ENCODE measurements at regions not wholly inside any gene's neighbourhood (a gene's known extent, or its start where the extent isn't known, plus 50 kb on each side); places are given as distances from the start of the nearest gene placed in this dataset.

DNA sequence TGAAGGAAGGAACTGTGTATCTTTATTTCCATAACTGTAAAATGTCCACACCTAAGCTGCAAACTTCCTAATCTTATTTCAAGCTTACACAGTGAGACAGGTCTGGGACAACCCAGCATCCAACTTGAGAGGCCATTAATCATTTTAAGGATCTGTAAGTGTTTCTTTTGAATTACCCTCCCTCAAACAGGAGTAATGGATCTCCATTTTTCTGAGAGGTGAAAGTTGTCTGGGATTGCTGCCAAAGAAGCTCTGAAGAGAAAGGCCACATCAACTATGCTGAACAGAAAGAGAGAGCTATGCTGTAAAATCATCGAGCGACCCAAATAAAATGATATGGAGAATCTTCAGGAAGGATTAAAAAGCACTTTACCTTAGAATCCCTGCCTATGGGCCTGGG is 131.7 kb upstream of the CPNE8 start:
- TF ChIP-seq YY1 (IDR thresholded peaks at IDR 0.05; ENCODE audit: insufficient read depth, insufficient read length) (no peak), ZNF274 (IDR thresholded peaks at IDR 0.05; ENCODE audit: low read depth, low read length) (no peak), SUZ12 (IDR thresholded peaks at IDR 0.05; ENCODE audit: extremely low read depth, insufficient read depth, insufficient read length) (no peak)
